GM08714 (cell line): ENCODE measurements at regions not wholly inside any gene's neighbourhood (a gene's known extent, or its start where the extent isn't known, plus 50 kb on each side); places are given as distances from the start of the nearest gene placed in this dataset.

Experiments
- H3K4me3 ChIP-seq: fragments of 200-500 bp; sonication (Bioruptor generic); 2 replicates; pipeline ENCODE4 v1.5.1; 2014; ENCODE audit warnings: mild to moderate bottlenecking, low read length, inconsistent platforms
- ZNF274 ChIP-seq: IDR thresholded peaks from 2 replicates; pipeline ENCODE4 v1.6.1; 2012; ENCODE audit warnings: mild to moderate bottlenecking, low read depth, low read length

DNA sequence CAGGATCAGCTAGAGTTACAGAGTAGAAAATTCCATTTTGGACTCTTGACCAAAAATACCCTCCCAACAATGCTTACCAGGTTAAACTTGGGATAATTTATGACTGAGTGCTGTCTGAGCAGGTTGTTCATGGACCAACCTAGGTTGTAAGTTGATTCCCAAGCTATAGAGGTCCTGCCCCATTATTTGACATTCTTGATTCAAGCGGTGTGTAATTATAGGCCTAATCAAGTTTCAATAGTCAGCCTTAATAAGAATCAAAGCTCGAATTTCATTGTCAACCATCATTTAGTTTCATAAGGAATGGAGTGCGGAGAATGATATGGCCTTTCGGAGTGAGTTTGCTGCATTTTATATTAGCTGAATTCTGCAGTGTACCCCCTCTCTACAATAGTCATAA is 152.8 kb upstream of the FIGN start:
- H3K4me3 ChIP-seq = no peak overlapping the region
- TF ChIP-seq ZNF274 = no peak

DNA sequence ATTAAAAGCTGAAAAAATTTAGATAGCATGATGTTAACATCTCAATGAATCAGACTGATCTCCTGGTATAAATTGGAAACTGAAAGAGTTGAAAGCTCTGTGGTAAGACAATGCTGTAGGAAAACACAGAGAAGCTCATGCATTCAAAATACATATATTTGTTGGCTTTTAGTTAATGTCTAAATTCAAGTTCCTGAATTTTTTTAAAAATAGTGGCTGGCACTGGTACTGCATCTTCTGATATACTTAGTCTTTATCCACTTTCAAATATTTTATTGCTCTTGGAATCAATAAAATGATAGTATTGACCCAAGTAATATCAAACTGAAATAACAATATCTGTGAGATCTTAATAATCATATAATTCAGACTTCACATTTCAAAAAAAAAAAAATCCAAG is 151.4 kb upstream of the FIGN start:
- H3K4me3 ChIP-seq = no peak overlapping the region
- TF ChIP-seq ZNF274 = no peak

DNA sequence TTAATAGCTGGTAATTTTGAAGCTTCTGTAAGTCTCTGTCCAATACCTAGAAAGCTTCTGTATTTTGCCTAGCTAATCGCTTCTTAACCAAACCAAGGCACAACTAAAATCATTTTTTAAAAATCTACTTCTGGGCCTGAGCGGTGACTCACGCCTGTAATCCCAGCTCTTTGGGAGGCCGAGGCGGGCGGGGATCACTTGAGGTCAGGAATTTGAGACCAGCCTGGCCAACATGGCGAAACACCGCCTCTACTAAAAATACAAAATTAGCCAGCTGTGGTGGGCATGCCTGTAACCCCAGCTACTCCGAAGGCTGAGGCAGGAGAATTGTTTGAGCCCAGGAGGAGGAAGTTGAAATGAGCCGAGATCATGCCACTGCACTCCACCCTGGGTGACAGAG is 148.6 kb upstream of the FIGN start:
- H3K4me3 ChIP-seq = no peak overlapping the region
- TF ChIP-seq ZNF274 = no peak

DNA sequence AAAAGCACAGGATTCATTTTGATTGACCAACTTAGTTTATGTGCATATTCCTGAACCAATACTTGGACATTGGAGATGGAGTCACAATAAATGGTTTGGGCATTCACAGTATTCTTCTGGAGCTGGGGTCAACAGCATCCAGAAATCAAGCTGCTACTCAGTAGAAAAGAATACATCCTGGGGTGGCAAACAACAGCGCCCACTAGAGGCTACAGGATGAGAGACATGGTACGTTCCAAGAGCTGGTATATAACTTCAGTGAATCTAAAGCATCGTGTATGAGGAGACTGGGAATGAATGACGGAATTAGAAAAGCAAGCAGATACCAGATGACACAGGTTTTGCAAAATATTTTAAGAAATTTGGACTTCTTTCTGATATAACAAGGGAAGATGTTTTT is 142.9 kb upstream of the FIGN start:
- TF ChIP-seq ZNF274 = no peak
- no peak overlapping the region for H3K4me3 ChIP-seq

DNA sequence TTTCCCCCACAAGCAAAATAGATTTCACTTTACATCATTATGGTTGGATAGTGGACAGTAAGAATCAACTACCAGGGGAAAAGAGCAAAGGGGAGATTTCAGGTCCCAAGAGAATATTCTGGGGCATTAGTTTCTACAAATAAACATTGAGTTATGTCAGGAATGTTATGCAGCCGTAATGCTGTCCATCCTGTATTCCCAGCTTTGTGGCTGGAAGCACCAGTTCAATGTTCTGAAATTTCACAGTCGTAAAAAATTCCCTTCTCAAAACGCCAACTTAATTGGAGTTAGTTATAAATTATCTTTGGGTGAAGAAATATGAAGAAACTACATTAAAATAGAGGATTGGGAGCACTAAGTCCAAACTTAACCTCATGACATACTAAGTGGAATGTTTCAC is 141.5 kb upstream of the FIGN start:
- no peak for TF ChIP-seq ZNF274
- H3K4me3 ChIP-seq = no peak overlapping the region

DNA sequence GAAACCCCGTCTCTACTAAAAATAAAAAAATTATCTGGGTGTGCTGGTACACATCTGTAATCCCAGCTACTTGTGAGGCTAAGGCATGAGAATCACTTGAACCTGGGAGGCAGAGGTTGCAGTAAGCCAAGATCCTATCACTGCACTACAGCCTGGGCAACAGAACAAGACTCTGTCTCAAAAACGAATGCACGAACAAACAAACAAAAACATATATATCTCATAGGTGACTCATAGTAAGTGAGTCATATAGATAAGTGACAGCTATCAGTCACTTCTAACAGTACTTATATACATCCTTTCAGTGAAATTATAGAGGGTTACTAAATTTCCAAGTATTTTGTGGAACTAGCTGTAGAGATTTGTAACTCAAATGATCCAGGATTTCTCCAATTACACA is 127.3 kb upstream of the FIGN start:
- H3K4me3 ChIP-seq = no peak overlapping the region
- no peak for TF ChIP-seq ZNF274

DNA sequence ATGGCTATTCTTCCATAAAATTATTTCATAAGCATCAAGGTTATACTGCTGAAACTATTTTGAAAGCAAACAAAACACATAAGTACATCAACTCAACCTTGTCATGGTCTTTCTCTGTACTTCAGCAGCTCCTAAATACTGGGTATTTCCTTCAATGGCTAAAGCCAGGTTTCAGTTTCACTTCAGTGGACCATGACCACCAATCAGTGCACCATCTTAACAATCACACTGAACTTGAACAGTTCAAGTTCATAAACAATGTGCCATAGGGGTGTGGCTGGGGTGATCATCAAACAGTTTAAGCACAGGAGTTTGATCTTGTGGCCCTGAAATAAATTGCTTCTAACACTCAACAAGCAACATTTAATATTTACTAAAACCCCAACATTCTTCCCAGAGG is 124.1 kb upstream of the FIGN start:
- TF ChIP-seq ZNF274 = no peak

DNA sequence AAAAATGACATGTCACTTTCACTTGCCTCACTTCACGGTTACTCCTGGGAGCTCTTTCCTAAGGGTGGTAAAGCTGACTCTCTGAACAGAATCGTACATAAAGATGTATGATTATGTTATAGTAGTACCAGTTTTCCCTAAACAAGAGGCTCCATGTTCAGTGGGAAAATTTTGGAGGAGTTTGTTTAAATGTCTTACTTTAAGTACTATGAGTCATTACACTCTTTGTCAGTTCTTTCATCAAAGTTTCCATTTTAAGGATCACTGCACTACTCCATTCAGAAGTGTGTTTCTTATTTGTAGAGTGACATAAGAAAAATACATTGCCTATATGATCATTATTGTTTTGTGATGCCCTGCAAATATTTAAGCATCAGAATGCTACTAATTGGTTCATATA is 121.1 kb upstream of the FIGN start:
- no peak for TF ChIP-seq ZNF274
- H3K4me3 ChIP-seq = no peak overlapping the region

More for the DNA sequence above, 124.1 kb upstream of the FIGN start:
- H3K4me3 ChIP-seq = no peak overlapping the region

DNA sequence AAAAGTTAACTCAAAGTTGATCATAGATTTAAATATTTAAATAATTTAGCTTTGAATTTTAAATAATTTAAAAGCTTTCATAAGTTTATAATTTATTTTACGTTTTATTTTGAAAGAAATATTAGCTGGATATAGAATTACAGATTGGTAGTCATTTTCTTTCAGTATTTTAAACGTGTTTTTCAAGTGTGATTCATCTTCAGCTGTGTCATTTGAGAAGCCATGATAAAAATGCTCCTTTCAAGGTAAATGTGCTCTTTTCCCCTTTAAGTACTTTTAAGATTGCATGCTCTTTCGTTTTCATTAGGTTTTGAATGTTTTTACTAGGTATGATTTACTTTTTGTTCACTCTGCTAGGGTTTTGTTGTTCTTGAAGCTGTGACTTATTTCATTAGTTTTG is 116.8 kb upstream of the FIGN start:
- TF ChIP-seq ZNF274 = no peak
- no peak overlapping the region for H3K4me3 ChIP-seq

DNA sequence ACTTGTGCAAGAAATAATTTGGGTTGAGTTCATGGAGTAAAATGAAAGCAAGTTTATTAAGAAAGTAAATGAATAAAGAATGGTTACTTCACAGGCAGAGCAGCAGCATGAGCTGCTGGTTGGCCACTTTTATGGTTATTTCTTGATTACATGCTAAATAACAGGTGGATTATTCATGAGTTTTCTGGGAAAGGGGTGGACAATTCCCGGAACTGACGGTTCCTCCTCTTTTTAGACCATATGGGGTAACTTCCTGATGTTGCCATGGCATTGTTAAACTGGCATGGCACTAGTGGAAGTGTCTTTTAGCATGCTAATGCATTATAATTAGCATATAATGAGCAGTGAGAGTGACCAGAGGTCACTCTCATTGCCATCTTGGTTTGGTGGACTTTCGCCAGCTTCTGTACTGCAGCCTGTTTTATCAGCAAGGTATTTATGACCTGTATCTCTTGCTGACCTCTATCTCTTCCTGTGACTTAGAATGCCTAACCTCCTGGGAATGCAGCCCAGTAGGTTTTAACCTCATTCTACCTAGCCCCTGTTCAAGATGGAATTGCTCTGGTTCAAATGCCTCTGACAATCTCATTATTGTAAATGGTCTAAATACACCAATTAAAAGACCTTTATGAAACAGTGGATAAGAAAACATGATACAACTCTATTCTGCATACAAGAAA is 114.1 kb upstream of the FIGN start:
- H3K4me3 ChIP-seq = no peak overlapping the region
- no peak for TF ChIP-seq ZNF274

DNA sequence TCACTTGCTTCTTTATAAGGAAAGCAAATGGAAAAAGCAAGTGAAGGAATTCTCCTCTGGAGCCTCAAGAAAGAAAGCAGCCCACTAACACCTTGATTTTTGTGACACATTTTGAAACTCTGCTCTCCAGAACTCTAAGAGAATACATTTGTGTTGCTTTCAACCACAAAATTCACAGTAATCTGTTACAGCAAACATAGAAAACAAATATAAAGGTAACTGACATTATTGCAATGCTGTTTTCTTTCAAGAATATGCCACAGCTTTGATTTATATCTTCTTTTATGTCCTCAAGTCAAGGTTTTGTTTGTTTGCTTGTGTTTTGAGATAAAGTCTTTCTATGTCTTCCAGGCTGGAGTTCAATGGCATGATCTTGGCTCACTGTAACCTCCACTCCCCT is 103.1 kb upstream of the FIGN start:
- no peak overlapping the region for H3K4me3 ChIP-seq
- no peak for TF ChIP-seq ZNF274

DNA sequence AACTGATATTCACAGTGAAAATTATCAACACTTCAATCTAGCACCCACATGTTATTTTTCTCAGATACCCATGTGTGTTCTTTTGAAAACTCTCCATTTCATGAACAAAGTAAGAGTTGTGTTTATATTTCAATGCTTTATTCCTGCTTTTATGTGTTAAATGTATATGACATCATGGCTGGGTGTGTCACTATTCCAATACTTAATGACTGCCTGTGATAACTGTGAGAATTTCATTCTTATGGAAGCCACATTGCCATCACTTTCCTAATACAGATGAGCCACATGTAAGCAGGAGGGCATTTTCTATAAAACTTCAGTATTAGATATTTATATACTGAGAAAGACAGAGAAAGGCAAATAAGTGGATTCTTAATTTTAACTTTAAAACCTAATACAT is 100.4 kb upstream of the FIGN start:
- no peak overlapping the region for H3K4me3 ChIP-seq
- no peak for TF ChIP-seq ZNF274

DNA sequence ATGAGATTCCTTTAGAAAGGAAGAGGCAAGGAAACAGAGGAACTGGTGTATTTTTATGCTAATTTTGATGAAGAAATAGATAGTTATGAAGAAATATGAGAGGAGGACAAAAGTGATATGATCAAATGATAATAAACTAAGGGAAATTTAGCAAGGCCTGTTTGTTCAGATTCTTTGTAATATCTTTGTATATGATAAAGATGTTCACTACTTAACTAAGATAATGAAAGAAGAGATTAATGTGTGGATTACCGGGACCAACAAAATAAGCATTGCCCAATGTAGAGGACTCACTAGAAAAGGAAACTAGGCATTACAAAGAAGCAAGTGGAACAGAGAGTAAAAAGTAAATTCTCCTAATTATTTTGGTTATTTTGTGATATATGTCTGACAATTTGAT is 99.0 kb upstream of the FIGN start:
- TF ChIP-seq ZNF274 = no peak
- no peak overlapping the region for H3K4me3 ChIP-seq

DNA sequence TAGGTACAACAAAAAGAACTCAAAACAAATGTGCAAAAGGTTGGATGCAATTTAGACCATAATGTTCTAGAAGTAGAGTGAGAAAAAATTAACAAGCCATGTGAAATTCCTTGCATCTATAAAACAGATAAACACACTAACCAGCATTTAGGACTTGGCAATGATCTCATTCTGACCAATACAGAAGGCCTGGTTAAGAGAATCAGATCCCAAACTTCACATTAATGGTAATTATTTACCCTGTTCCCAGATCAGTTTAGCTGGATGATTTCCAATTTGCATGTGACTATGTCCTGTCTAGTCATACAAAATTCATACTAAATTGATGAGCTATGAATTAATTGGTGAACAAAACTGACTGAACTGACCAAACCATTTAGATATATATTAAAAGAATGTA is 98.4 kb upstream of the FIGN start:
- no peak for TF ChIP-seq ZNF274
- no peak overlapping the region for H3K4me3 ChIP-seq

DNA sequence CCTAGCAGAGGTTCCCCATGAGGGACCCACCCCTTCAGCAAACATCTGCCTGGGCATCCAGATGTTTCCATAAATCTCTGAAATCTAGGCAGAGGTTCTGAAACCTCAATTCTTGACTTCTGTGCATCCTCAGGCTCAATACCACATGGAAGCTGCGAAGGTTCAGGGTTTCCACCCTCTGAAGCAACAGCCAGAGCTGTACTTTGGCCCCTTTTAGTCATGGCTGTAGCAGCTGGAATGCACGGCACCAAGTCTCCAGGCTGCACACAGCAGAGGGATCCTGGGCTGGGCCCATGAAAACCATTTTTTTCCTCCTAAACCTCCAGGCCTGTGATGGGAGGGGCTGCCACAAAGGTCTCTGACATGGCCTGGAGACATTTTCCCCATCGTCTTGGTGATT is 93.0 kb upstream of the FIGN start:
- no peak for TF ChIP-seq ZNF274
- H3K4me3 ChIP-seq = no peak overlapping the region

DNA sequence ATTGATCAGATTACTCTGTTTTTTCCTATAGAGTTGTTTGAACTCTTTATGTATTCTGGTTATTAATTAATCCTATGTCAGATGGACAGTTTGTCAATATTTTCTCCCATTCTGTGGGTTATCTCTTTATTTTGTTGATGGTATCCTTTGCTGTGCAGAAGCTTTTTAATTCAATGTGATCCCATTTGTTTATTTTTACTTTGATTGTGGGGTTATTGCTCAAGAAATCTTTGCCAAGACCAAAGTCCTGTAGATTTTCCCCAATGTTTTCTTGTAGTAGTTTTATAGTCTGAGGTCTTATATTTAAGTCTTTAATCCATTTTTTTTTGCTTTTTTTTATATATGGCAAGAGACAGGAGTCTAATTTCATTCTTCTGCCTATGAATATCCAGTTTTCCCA is 86.2 kb upstream of the FIGN start:
- no peak for TF ChIP-seq ZNF274
- no peak overlapping the region for H3K4me3 ChIP-seq

DNA sequence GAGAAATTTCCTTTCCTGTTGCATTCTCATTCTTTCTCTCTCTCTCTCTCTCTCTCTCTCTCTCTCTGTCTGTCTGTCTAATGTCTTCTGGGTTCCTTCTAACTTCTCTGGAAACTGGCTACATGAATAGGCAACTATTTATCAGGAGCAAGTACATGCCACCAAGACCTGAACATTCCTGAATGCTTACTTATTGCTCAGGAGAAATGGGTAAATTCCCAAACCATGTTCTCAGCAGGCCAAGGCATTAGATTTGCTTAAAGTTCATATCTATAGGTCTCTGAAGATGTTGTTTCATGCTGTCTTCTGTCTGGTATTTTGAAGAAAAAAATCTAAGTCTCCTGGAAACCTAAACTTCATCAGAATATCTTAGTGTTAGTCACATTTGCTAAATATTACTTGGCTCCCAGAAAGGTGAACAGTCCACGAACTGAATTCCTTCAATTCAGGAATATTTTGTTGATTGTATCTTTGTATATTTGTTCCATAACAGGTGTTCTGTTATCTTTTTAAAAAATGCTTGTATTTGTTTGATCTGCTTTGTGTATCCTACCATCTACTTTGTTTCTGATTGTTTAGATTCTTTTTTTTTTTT is 77.2 kb upstream of the FIGN start:
- H3K4me3 ChIP-seq = no peak overlapping the region
- no peak for TF ChIP-seq ZNF274
